C4-2B (cell line): ENCODE measurements at regions not wholly inside any gene's neighbourhood (a gene's known extent, or its start where the extent isn't known, plus 50 kb on each side); places are given as distances from the start of the nearest gene placed in this dataset.

ENCODE experiments used
- CTCF ChIP-seq: fragments of 450-650 bp; conservative IDR thresholded peaks from 2 replicates; pipeline ENCODE4 v1.5.1; 2017; ENCODE audit warnings: mild to moderate bottlenecking
- ZFX ChIP-seq: fragments of 450-650 bp; IDR thresholded peaks from 2 replicates; pipeline ENCODE4 v1.6.1; 2017

- TF ChIP-seq CTCF (no peak), ZFX (no peak)
These were observed 2045.9 kb upstream of the CELF4 start for GRCh38 chr18:39611381-39612100.
